Stimulated activated CD8-positive, alpha-beta memory T cell treated with anti-CD3 and anti-CD28 coated beads, Interleukin-4, amount 100 ng/mL, for 48 hours (primary cell): ENCODE measurements at regions not wholly inside any gene's neighbourhood (a gene's known extent, or its start where the extent isn't known, plus 50 kb on each side); places are given as distances from the start of the nearest gene placed in this dataset.

Experiments used
- DNase-seq: peaks from one replicate; pipeline ENCODE4 v3.0.0-alpha.2; 2020

GRCh38 chr15:98425173-98425572 lies 223.2 kb upstream of the IGF1R start:
- DNase-seq = no peak

- no peak for DNase-seq
These were observed 221.0 kb upstream of the IGF1R start for GRCh38 chr15:98427321-98427720.

- DNase-seq = peak; percentile 83
These were observed 219.9 kb upstream of the IGF1R start for GRCh38 chr15:98428253-98428989.

GRCh38 chr15:98431171-98431570 lies 217.2 kb upstream of the IGF1R start:
- no peak for DNase-seq

GRCh38 chr15:98433346-98433745 lies 215.0 kb upstream of the IGF1R start:
- no peak for DNase-seq

GRCh38 chr15:98433856-98434255 lies 214.5 kb upstream of the IGF1R start:
- no peak for DNase-seq

- DNase-seq = no peak
These were observed 210.6 kb upstream of the IGF1R start for GRCh38 chr15:98437752-98438151.

GRCh38 chr15:98438326-98438725 lies 210.0 kb upstream of the IGF1R start:
- no peak for DNase-seq

GRCh38 chr15:98438907-98439306 lies 209.4 kb upstream of the IGF1R start:
- DNase-seq = no peak

DNA sequence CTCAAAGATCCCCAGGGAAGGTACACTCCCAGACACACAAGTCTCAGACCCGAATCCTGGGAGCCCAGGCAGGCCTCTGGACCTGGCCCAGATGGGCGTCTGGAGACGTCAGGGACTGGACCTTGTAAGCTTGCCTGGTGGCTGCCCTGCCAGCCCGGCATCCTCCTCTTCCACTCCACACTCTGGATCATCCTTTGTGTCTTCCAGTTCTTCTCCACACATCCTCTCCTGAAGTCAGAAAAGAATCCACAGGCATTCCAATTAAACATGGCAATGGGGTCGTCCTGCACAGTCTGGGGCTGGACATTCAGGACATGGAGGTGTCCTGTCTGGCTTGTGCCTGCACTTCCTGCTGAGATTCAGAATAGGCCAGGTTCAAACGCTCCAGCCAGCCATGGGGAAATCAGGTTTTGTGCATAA lies 208.8 kb upstream of the IGF1R start:
- DNase-seq = no peak

- DNase-seq = no peak
These were observed 207.4 kb upstream of the IGF1R start for GRCh38 chr15:98440917-98441316.

DNA sequence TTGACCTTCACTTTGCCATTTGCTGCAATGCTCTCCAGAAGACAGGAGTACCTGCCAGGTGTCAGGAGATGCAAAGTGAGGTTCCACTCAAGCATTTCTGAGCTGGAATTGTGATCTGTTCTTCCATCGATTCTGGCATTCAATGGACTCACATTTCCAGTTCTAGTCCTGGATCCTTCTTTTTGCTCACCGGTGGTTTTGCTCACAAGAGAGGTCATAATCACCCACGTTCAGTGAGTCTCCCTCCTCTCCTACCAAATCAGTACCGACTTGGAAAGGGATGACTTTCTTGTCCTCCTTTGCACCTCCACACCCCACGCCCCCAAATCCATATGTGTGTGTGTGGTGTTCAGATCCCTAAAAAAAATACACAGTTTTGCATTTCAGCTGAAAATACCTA lies 206.7 kb upstream of the IGF1R start:
- DNase-seq = no peak

GRCh38 chr15:98442379-98442833 lies 205.9 kb upstream of the IGF1R start:
- DNase-seq = peak; percentile 72

GRCh38 chr15:98442901-98443300 lies 205.4 kb upstream of the IGF1R start:
- DNase-seq = no peak

DNA sequence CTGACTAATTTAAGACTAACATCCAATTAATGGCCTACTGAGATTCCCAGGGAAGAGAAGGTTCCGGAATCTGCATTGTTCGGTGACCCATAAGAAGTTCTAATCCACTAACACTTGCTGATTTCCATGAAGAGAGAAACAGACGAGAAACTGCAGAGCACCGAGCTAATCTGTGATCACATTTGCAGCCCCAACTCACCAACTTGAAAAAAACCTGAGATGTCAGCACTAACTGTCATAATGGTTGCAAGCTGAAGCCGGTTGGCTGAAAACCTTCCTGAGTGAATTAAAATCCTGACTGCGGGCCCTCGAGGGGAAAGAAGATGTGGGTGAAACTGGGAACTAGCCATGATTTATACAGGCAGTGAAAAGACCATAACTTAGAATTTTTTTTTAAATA lies 204.8 kb upstream of the IGF1R start:
- DNase-seq = no peak

DNA sequence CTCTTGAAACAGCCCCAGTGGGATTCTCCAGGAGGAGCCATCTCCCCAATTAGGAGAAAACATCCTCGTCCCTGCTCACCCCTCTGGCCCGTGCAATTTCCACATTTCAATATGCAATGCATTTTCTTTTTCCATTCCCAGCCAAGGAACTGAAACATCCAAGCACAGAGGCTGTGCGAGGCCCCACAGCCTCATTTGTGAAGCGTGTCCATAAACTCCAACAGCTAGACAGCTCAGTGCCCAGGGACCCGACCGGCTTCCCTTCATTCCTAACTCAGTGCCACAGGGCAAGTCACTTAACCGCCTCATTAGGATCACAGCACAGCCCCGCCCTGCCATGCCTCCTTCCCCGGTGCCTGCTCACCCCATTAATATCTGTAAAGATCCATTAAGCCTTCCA lies 204.2 kb upstream of the IGF1R start:
- no peak for DNase-seq

DNA sequence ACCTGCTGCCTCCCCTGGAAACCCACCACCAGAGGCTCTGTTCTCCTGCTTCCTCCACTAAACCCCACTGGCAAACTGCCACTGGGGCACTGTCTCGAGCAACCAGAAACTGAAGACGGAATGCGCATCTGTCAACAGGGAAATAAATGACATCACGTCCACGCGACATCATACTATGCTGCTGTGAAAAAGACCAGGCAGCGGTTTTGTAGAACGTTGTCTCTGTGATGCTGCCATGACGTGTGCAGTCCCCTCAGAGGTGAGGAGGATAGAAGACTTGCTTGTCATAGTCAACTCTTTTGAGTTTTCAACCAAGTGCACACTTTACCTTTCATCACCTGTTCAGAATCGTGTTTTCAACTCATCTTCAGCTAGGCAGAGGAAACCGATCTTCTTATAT lies 203.0 kb upstream of the IGF1R start:
- no peak for DNase-seq

- no peak for DNase-seq
These were observed 202.3 kb upstream of the IGF1R start for GRCh38 chr15:98446083-98446482.

GRCh38 chr15:98447069-98447468 lies 201.3 kb upstream of the IGF1R start:
- DNase-seq = no peak

DNA sequence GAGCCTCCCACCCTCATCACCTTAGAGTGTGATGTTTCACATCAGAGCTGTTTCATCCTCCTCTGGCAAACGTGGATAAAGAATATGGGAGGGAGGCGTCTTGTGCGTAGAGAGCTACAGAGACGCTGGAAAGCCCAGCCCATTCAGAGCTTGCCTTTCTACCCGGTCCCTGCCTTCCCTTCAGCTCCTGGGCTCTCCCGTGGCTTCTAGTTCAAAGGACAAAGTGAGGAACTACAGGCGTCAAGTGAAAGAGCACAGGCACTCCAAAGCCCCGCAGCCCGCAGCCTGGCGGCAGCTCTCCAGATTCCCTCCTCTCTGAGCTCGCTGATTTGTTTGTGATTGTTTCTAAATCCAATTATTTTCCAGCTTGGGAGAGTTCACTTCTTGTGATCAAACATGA lies 197.1 kb upstream of the IGF1R start:
- no peak for DNase-seq

DNA sequence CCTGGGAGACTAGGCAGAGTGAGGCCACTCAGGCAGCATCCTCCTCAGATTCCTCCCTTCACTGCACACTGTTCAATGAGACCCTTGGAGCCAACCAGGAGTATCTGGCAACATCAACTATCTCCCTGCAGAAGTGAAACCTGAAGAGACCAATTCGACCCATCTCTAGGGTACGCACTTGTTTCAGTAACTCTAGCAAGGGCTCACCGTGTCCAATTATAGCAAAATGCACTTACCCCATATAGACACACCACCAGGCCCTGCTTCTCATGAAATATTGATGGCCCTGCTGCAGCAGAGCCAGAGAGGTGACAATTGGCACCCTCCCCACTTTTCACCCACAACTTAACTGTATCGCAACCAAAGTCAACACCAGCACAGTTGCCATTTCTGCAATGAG lies 196.1 kb upstream of the IGF1R start:
- DNase-seq = no peak

DNA sequence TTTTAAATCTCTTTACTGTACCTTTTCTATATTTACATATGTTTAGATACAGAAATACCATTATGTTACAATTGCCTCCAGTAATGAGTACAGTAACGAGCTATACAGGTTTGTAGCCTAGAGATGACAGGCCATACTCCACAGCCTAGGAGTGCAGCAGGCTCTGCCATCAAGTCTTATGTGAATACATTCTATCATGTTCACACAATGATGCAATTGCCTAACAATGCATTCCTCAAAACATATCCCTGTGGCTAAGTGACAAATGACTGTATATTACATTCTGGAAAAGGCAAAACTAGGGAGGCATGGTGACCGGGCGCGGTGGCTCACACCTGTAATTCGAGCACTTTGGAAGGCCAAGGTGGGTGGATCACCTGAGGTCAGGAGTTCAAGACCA lies 192.4 kb upstream of the IGF1R start:
- DNase-seq = no peak

DNA sequence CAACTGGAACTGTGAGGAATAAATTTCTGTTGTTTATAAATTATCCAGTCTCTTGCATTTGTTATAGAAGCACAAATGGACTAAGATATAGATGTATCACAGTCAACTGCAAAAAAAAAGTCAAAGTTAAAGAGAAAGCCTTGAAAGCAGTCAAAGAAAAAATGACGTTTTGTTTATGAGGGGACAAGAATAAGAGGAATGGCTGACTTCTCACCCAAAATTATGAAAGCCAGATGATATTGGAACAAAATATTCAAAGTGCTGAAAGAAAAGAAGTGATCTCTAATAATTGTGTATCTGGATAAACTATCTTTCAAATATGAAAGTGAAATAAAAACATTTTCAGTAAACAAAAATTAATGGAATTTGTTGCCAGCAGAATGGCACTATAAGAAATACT lies 171.8 kb upstream of the IGF1R start:
- DNase-seq = no peak

- DNase-seq = no peak
These were observed 167.5 kb upstream of the IGF1R start for GRCh38 chr15:98480844-98481243.

GRCh38 chr15:98483575-98484130 lies 164.7 kb upstream of the IGF1R start:
- no peak for DNase-seq
